HCT116 (cell line): ENCODE measurements at regions not wholly inside any gene's neighbourhood (a gene's known extent, or its start where the extent isn't known, plus 50 kb on each side); places are given as distances from the start of the nearest gene placed in this dataset.

Experiments
- ATAC-seq: fragments of 200-7000 bp; cut with Tn5 transposase; 2 replicates; pipeline ENCODE4 v1.9.1; 2020; ENCODE audit warnings: mild to moderate bottlenecking, moderate library complexity
- BruUV-seq: library from RNA; stranded (reverse); fragments of 400-500 nt; replicated peaks from 2 replicates; lab custom pipeline; 2021; lab: Mats Ljungman, UMichigan
- CTCF ChIA-PET: fragments of 300-600 bp; sonication (Branson Sonifier 250); formaldehyde crosslinking; loops from one replicate; lab custom pipeline; 2021; ENCODE audit warnings: antibody characterized with exemption; lab: Charles Lee
- POLR2A ChIA-PET: fragments of 300-600, 350-600 bp; sonication (Branson Sonifier 250); formaldehyde crosslinking; loops from one replicate; lab custom pipeline; 2021; ENCODE audit warnings: antibody characterized with exemption; lab: Charles Lee
- RAD21 ChIA-PET, 2 experiments: fragments of 300-600 bp; sonication (Branson Sonifier 250); formaldehyde crosslinking; loops; one replicate each; lab custom pipeline; 2023; ENCODE audit warnings: low total read pairs in 2 of 2; ENCODE audit not compliant: uncharacterized antibody in 2 of 2, unreplicated experiment in 2 of 2, low non-redundant PET in 1 of 2; lab: Charles Lee
- DNase-seq: peaks from one replicate; pipeline ENCODE4 v3.0.0-alpha.2; 2010; ENCODE audit warnings: low read depth, low spot score
- H2AFZ ChIP-seq: fragments of 200-600 bp; shearing (Covaris generic), sonication (generic); 2 replicates; pipeline ENCODE4 v1.6.1; 2017; ENCODE audit warnings: low read depth, mixed run types, mixed read lengths, antibody characterized with exemption, low read length; ENCODE audit not compliant: poor library complexity, severe bottlenecking
- H3K27ac ChIP-seq: 2 replicates; pipeline ENCODE4 v1.5.1; 2012; ENCODE audit warnings: low read depth, low read length
- H3K27me3 ChIP-seq: fragments of 200-600 bp; sonication (generic); 2 replicates; pipeline ENCODE4 v1.6.1; 2016; ENCODE audit warnings: mixed run types, low read length, mixed read lengths; ENCODE audit not compliant: insufficient read depth
- H3K36me3 ChIP-seq, 2 experiments: fragments of 200-500 bp in 1 of 2; fragments of 200-600 bp in 1 of 2; sonication (Bioruptor generic) in 1 of 2; sonication (generic) in 1 of 2; 2 replicates each; pipeline versions ENCODE4 v1.5.1 to v1.6.1; 2014 to 2016; ENCODE audit warnings: low read length in 2 of 2, inconsistent platforms in 1 of 2, mixed read lengths in 1 of 2, mixed run types in 1 of 2; ENCODE audit not compliant: insufficient read depth in 2 of 2, control insufficient read depth in 1 of 2
- H3K4me1 ChIP-seq, 2 experiments: fragments of 200-600 bp in 1 of 2; sonication (generic) in 1 of 2; 2 replicates each; pipeline versions ENCODE4 v1.5.1 to v1.6.1; 2012 to 2017; ENCODE audit warnings: low read length in 2 of 2, inconsistent platforms in 1 of 2, mild to moderate bottlenecking in 1 of 2, mixed read lengths in 1 of 2, mixed run types in 1 of 2, moderate library complexity in 1 of 2; ENCODE audit not compliant: insufficient read depth in 2 of 2, control insufficient read depth in 1 of 2
- H3K4me2 ChIP-seq: fragments of 200-600 bp; sonication (generic); 2 replicates; pipeline ENCODE4 v1.6.1; 2017; ENCODE audit warnings: mixed run types, low read length, mixed read lengths
- H3K4me3 ChIP-seq, 2 experiments: fragments of 200-600 bp in 1 of 2; sonication (generic) in 1 of 2; replicated peaks in 1 of 2; 2 replicates each; pipeline ENCODE4 v1.5.1; 2011 to 2016; ENCODE audit warnings: low read length in 2 of 2, control low read depth in 1 of 2, low read depth in 1 of 2, mild to moderate bottlenecking in 1 of 2, mixed read lengths in 1 of 2, mixed run types in 1 of 2
- H3K79me2 ChIP-seq: fragments of 200-600 bp; sonication (generic); 2 replicates; pipeline ENCODE4 v1.6.1; 2017; ENCODE audit warnings: mild to moderate bottlenecking, mixed run types, low read length, moderate library complexity, mixed read lengths; ENCODE audit not compliant: insufficient read depth
- H3K9ac ChIP-seq: fragments of 200-600 bp; sonication (generic); 2 replicates; pipeline ENCODE4 v1.6.1; 2016; ENCODE audit warnings: low read length, mixed read lengths
- H3K9me2 ChIP-seq: fragments of 200-600 bp; sonication (generic), shearing (Covaris generic); 2 replicates; pipeline ENCODE4 v1.6.1; 2017; ENCODE audit warnings: mixed run types, mild to moderate bottlenecking, moderate library complexity; ENCODE audit not compliant: insufficient read depth
- H3K9me3 ChIP-seq, 2 experiments: fragments of 200-500 bp in 1 of 2; fragments of 200-600 bp in 1 of 2; sonication (Bioruptor generic) in 1 of 2; sonication (generic) in 1 of 2; 2 replicates each; pipeline ENCODE4 v1.6.1; 2014 to 2017; ENCODE audit warnings: low read length in 2 of 2, mixed read lengths in 2 of 2, inconsistent platforms in 1 of 2, low read depth in 1 of 2, mild to moderate bottlenecking in 1 of 2, mixed run types in 1 of 2, moderate library complexity in 1 of 2; ENCODE audit not compliant: control insufficient read depth in 1 of 2, insufficient read depth in 1 of 2
- H4K20me1 ChIP-seq: fragments of 200-600 bp; sonication (generic), shearing (Covaris generic); 2 replicates; pipeline ENCODE4 v1.6.1; 2017; ENCODE audit warnings: mixed run types, mild to moderate bottlenecking, moderate library complexity; ENCODE audit not compliant: insufficient read depth
- CBX3 ChIP-seq: IDR thresholded peaks from 2 replicates; pipeline ENCODE4 v1.6.1; 2012; ENCODE audit warnings: low read depth
- EZH2phosphoT487 ChIP-seq: fragments of 200-600 bp; IDR thresholded peaks from 2 replicates; pipeline ENCODE4 v1.6.1; 2018; ENCODE audit warnings: antibody characterized with exemption, borderline replicate concordance
- FOSL1 ChIP-seq: IDR thresholded peaks from 2 replicates; pipeline ENCODE4 v1.6.1; 2012; ENCODE audit warnings: low read depth
- JUND ChIP-seq: IDR thresholded peaks from 2 replicates; pipeline ENCODE4 v1.6.1; 2012
- POLR2A ChIP-seq: IDR thresholded peaks from 2 replicates; pipeline ENCODE4 v1.7.0; 2011; ENCODE audit warnings: borderline replicate concordance; ENCODE audit not compliant: insufficient read depth, insufficient read length; ENCODE audit errors: extremely low read depth
- POLR2AphosphoS5 ChIP-seq: IDR thresholded peaks from 2 replicates; pipeline ENCODE4 v1.6.1; 2011; ENCODE audit warnings: mild to moderate bottlenecking, low read depth, low read length, moderate library complexity
- RAD21 ChIP-seq: IDR thresholded peaks from 2 replicates; pipeline ENCODE4 v1.6.1; 2012; ENCODE audit warnings: low read depth, mild to moderate bottlenecking
- SP1 ChIP-seq: IDR thresholded peaks from 2 replicates; pipeline ENCODE4 v1.6.1; 2012; ENCODE audit warnings: low read depth
- YY1 ChIP-seq: IDR thresholded peaks from 2 replicates; pipeline ENCODE4 v1.6.1; 2011; ENCODE audit warnings: low read length, low read depth, moderate library complexity, mild to moderate bottlenecking; ENCODE audit not compliant: insufficient replicate concordance; ENCODE audit errors: extremely low read depth
- ZNF274 ChIP-seq: fragments of 200-500 bp; sonication (Bioruptor generic); IDR thresholded peaks from 2 replicates; pipeline ENCODE4 v1.6.1; 2014; ENCODE audit warnings: mild to moderate bottlenecking, low read depth, low read length, inconsistent platforms
- intact Hi-C: fragments of 100-400 bp; cut with micrococcal nuclease; formaldehyde crosslinking; loops from 2 replicates; pipeline ENCODE4 v1.10.0; 2022
- TF ChIP-seq, protein P1 (sequence below), 3 experiments: fragments of 200-600 bp in 1 of 3; sonication (generic) in 1 of 3; IDR thresholded peaks in 2 of 3; conservative IDR thresholded peaks in 1 of 3; 2 replicates each; pipeline ENCODE4 v1.5.1; 2012 to 2017; ENCODE audit warnings: low read depth in 2 of 3, low read length in 2 of 3, antibody characterized with exemption in 1 of 3, borderline replicate concordance in 1 of 3, control low read depth in 1 of 3, mild to moderate bottlenecking in 1 of 3, mixed read lengths in 1 of 3, mixed run types in 1 of 3, moderate library complexity in 1 of 3; ENCODE audit not compliant: insufficient read depth in 1 of 3
- TF ChIP-seq, protein P2 (sequence below): IDR thresholded peaks from 2 replicates; pipeline ENCODE4 v1.6.1; 2012

DNA sequence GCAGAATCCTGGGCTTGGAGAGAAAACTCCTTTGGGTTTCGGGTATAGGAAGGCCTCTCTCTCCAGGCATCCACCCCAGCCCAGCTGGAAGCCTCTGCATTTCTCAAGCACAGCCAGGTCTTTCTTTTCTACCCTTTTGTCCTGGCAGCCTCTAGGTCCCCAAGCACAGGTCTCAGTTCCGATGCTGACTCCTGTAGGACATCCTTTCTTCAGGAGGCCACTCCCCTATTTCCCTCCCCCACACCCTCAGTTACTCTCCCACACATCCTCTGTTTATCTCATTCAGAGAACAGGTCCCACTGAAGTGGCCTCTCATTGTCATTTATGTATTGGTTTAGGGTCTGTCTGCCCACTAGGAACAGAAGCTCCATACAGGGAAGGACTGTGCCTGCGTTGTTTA, 352.6 kb downstream of the VRK1 start (continued):
- TF ChIP-seq, protein P1, sequence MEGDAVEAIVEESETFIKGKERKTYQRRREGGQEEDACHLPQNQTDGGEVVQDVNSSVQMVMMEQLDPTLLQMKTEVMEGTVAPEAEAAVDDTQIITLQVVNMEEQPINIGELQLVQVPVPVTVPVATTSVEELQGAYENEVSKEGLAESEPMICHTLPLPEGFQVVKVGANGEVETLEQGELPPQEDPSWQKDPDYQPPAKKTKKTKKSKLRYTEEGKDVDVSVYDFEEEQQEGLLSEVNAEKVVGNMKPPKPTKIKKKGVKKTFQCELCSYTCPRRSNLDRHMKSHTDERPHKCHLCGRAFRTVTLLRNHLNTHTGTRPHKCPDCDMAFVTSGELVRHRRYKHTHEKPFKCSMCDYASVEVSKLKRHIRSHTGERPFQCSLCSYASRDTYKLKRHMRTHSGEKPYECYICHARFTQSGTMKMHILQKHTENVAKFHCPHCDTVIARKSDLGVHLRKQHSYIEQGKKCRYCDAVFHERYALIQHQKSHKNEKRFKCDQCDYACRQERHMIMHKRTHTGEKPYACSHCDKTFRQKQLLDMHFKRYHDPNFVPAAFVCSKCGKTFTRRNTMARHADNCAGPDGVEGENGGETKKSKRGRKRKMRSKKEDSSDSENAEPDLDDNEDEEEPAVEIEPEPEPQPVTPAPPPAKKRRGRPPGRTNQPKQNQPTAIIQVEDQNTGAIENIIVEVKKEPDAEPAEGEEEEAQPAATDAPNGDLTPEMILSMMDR (IDR thresholded peaks at IDR 0.05 in 2 of 3, conservative IDR thresholded peaks at IDR 0.05 in 1 of 3; ENCODE audit: borderline replicate concordance in 1 of 3, insufficient read depth in 1 of 3, low read depth in 2 of 3, low read length in 2 of 3): no peak
- TF ChIP-seq FOSL1: no peak
- TF ChIP-seq RAD21: no peak
- TF ChIP-seq CBX3: no peak
- TF ChIP-seq, all 23 proteins: peak for 0

DNA sequence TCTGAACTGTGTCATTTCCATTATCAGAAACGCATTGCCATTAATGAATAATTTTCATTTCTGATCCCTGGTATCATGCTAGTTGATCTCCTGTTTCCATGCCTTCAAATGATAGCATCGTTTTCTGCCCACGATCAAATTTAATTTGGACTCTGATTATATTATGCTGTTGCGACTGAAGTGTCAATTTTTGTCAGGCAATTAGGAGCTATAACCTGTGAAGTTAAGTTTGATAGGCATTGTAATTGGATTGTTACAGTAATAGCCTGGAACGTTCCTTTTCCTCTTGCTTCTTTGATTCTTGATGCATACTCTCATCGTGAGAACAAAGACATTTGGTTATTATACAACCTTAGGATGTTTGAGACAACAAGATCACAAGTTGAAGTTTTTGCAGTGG, 356.3 kb downstream of the VRK1 start:
- no TSS peak for BruUV-seq
- Histone ChIP-seq H3K27me3 (no peaks in the 10 kb centered on the region), H4K20me1 (no peaks in the 10 kb centered on the region), H3K79me2 (no peaks in the 10 kb centered on the region), H3K27ac (no peak overlapping the region), H3K9me3 (no peaks in the 10 kb centered on the region; a peak in 1 of 4 replicates), H3K4me1 (peaks cover 0 to 9% of the 10 kb centered on the region in 2 experiments; a peak in 1 of 4 replicates), H3K9me2 (no peaks in the 10 kb centered on the region), H3K9ac (no peak overlapping the region), H3K36me3 (no peaks in the 10 kb centered on the region), H3K4me3 (no peak overlapping the region), H3K4me2 (no peak overlapping the region), H2AFZ (no peak overlapping the region)
- no peak for ATAC-seq
- POLR2A ChIA-PET: no interaction called here
- intact Hi-C loops: no loop called here
- RAD21 ChIA-PET: no interaction called here
- TF ChIP-seq FOSL1: no peak
- TF ChIP-seq, protein P2, sequence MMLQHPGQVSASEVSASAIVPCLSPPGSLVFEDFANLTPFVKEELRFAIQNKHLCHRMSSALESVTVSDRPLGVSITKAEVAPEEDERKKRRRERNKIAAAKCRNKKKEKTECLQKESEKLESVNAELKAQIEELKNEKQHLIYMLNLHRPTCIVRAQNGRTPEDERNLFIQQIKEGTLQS: no peak
- no peak for TF ChIP-seq POLR2A
- TF ChIP-seq, protein P1 (IDR thresholded peaks at IDR 0.05 in 2 of 3, conservative IDR thresholded peaks at IDR 0.05 in 1 of 3; ENCODE audit: borderline replicate concordance in 1 of 3, insufficient read depth in 1 of 3, low read depth in 2 of 3, low read length in 2 of 3): no peak
- no peak for TF ChIP-seq EZH2phosphoT487
- TF ChIP-seq ZNF274: no peak
- no peak for TF ChIP-seq SP1
- TF ChIP-seq JUND: no peak
- TF ChIP-seq YY1: no peak
- TF ChIP-seq RAD21: no peak
- TF ChIP-seq POLR2AphosphoS5: no peak
- DNase-seq: no peak
- CTCF ChIA-PET: no interaction called here
